ENCODE measurements at regions not wholly inside any gene's neighbourhood (a gene's known extent, or its start where the extent isn't known, plus 50 kb on each side); places are given as distances from the start of the nearest gene placed in this dataset.

DNA sequence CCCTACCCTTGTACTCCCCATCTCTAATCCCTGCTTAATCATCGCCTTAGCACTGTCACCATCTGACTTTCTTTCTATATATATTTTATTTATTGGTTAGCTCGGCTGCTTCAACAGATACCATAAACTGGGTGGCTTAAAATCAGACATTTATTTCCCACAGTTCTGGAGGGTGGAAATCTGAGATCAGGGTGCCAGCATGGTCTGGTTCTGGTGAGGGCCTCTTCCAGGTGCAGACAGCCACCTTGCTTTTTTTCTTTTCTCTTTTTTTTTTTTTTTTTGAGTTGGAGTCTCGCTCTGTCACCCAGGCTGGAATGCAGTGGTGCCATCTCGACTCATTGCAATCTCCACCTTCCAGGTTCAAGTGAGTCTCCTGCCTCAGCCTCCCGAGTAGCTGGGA is 127.5 kb upstream of the ESR1 start:
- Histone ChIP-seq H3K79me2 (ENCODE audit: insufficient read depth, low read length) (no peaks in the 10 kb centered on the region), H3K9me3 (ENCODE audit: insufficient read depth, low read depth, low read length) (no peaks in the 10 kb centered on the region), H2AFZ (ENCODE audit: low read depth, low read length) (no peak overlapping the region), H3K4me1 (ENCODE audit: insufficient read depth, low read length) (no peaks in the 10 kb centered on the region), H4K20me1 (ENCODE audit: insufficient read depth, low read length) (no peaks in the 10 kb centered on the region), H3K27me3 (ENCODE audit: insufficient read depth, low read length) (peaks cover 6% of the 10 kb centered on the region), H3K27ac (ENCODE audit: low read depth, low read length) (no peak overlapping the region), H3K4me3 (ENCODE audit: insufficient read depth, low read depth, low read length) (no peak overlapping the region), H3K36me3 (ENCODE audit: insufficient read depth, low read length) (no peaks in the 10 kb centered on the region), H3K4me2 (ENCODE audit: low read length) (no peak overlapping the region), H3K9ac (ENCODE audit: low read length) (no peak overlapping the region)
- peaks cover 2% of the 10 kb centered on the region for H3K27me3 Mint-ChIP-seq (ENCODE audit: low read depth, unreplicated experiment)
- H3K36me3 Mint-ChIP-seq (ENCODE audit: low read depth, unreplicated experiment) = no peaks in the 10 kb centered on the region
- TF ChIP-seq CTCF (IDR thresholded peaks at IDR 0.05; ENCODE audit: insufficient read depth, low read depth, low read length) (no peak), EZH2 (IDR thresholded peaks at IDR 0.05; ENCODE audit: insufficient read depth, low read length) (no peak)
- no peak overlapping the region for H3K4me3 Mint-ChIP-seq (ENCODE audit: unreplicated experiment)
- no peak overlapping the region for H3K27ac Mint-ChIP-seq (ENCODE audit: unreplicated experiment)
- DNase-seq (ENCODE audit: low read depth) = no peak
- FAIRE-seq = no peak
- no peaks in the 10 kb centered on the region for H3K9me3 Mint-ChIP-seq (ENCODE audit: unreplicated experiment)
- no peaks in the 10 kb centered on the region for H3K4me1 Mint-ChIP-seq (ENCODE audit: low read depth, unreplicated experiment)

GRCh38 chr6:151680846-151681432 is 126.5 kb upstream of the ESR1 start:
- DNase-seq (ENCODE audit: low read depth) (no peak), FAIRE-seq (no peak)
- H2AFZ ChIP-seq (ENCODE audit: low read depth, low read length) = no peak overlapping the region
- no peaks in the 10 kb centered on the region for H3K79me2 ChIP-seq (ENCODE audit: insufficient read depth, low read length)
- Mint-ChIP-seq H3K4me3 (ENCODE audit: unreplicated experiment) (no peak overlapping the region), H3K27ac (ENCODE audit: unreplicated experiment) (no peak overlapping the region), H3K9me3 (ENCODE audit: unreplicated experiment) (no peaks in the 10 kb centered on the region), H3K36me3 (ENCODE audit: low read depth, unreplicated experiment) (no peaks in the 10 kb centered on the region), H3K4me1 (ENCODE audit: low read depth, unreplicated experiment) (no peaks in the 10 kb centered on the region), H3K27me3 (ENCODE audit: low read depth, unreplicated experiment) (no peaks in the 10 kb centered on the region)
- H4K20me1 ChIP-seq (ENCODE audit: insufficient read depth, low read length) = no peaks in the 10 kb centered on the region
- H3K9ac ChIP-seq (ENCODE audit: low read length) = no peak overlapping the region
- H3K36me3 ChIP-seq (ENCODE audit: insufficient read depth, low read length) = no peaks in the 10 kb centered on the region
- no peaks in the 10 kb centered on the region for H3K9me3 ChIP-seq (ENCODE audit: insufficient read depth, low read depth, low read length)
- TF ChIP-seq CTCF (IDR thresholded peaks at IDR 0.05; ENCODE audit: insufficient read depth, low read depth, low read length) (no peak), EZH2 (IDR thresholded peaks at IDR 0.05; ENCODE audit: insufficient read depth, low read length) (no peak)
- no peaks in the 10 kb centered on the region for H3K4me1 ChIP-seq (ENCODE audit: insufficient read depth, low read length)
- H3K27ac ChIP-seq (ENCODE audit: low read depth, low read length) = no peak overlapping the region
- no peak overlapping the region for H3K4me2 ChIP-seq (ENCODE audit: low read length)
- H3K4me3 ChIP-seq (ENCODE audit: insufficient read depth, low read depth, low read length) = no peak overlapping the region
- peaks cover 6% of the 10 kb centered on the region for H3K27me3 ChIP-seq (ENCODE audit: insufficient read depth, low read length)

DNA sequence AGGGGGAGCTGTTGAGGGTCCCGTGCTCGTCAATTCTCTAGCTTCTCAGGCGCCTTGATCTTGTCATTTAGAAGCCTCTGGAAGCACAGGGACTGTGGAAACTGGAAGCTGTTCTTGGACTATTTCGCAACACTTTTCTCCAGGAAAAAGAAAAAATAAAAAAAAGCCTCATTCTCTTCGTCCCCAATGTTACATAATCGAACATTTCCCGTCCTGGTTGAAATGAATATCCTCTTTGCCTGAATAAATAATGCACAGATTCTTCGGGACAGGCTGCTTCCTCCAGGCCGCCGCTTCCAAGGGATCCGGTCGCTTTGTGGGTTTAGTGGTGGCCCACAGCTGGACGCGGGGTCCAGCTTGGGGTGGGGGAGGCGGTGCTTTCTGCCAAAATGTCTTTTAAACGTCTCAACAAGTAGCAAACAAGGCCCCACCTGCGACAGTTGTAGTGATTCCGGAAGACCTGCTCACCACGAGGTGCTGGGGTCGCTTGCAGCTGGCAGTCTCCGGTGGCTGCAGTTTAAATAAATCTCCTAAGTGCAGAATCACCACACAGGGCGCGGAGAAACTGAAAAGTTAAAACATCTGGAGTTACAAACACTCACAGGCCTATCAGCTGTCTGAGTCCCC is 125.9 kb upstream of the ESR1 start:
- H3K4me3 Mint-ChIP-seq (ENCODE audit: unreplicated experiment) = no peak overlapping the region
- no peaks in the 10 kb centered on the region for H3K36me3 Mint-ChIP-seq (ENCODE audit: low read depth, unreplicated experiment)
- no peaks in the 10 kb centered on the region for H3K9me3 ChIP-seq (ENCODE audit: insufficient read depth, low read depth, low read length)
- no peak overlapping the region for H3K4me2 ChIP-seq (ENCODE audit: low read length)
- H3K79me2 ChIP-seq (ENCODE audit: insufficient read depth, low read length) = no peaks in the 10 kb centered on the region
- DNase-seq (ENCODE audit: low read depth) = no peak
- no peaks in the 10 kb centered on the region for H3K4me1 Mint-ChIP-seq (ENCODE audit: low read depth, unreplicated experiment)
- no peaks in the 10 kb centered on the region for H3K9me3 Mint-ChIP-seq (ENCODE audit: unreplicated experiment)
- no peaks in the 10 kb centered on the region for H3K36me3 ChIP-seq (ENCODE audit: insufficient read depth, low read length)
- FAIRE-seq = no peak
- no peak overlapping the region for H3K9ac ChIP-seq (ENCODE audit: low read length)
- H3K4me1 ChIP-seq (ENCODE audit: insufficient read depth, low read length) = no peaks in the 10 kb centered on the region
- no peak overlapping the region for H2AFZ ChIP-seq (ENCODE audit: low read depth, low read length)
- H3K27me3 ChIP-seq (ENCODE audit: insufficient read depth, low read length) = peaks cover 6% of the 10 kb centered on the region
- H3K27ac ChIP-seq (ENCODE audit: low read depth, low read length) = no peak overlapping the region
- no peaks in the 10 kb centered on the region for H3K27me3 Mint-ChIP-seq (ENCODE audit: low read depth, unreplicated experiment)
- H3K27ac Mint-ChIP-seq (ENCODE audit: unreplicated experiment) = no peak overlapping the region
- no peak for TF ChIP-seq CTCF (IDR thresholded peaks at IDR 0.05; ENCODE audit: insufficient read depth, low read depth, low read length)
- no peak for TF ChIP-seq EZH2 (IDR thresholded peaks at IDR 0.05; ENCODE audit: insufficient read depth, low read length)
- H3K4me3 ChIP-seq (ENCODE audit: insufficient read depth, low read depth, low read length) = no peak overlapping the region
- no peaks in the 10 kb centered on the region for H4K20me1 ChIP-seq (ENCODE audit: insufficient read depth, low read length)
